ENCODE measurements at regions not wholly inside any gene's neighbourhood (a gene's known extent, or its start where the extent isn't known, plus 50 kb on each side); places are given as distances from the start of the nearest gene placed in this dataset.
"Not testable (repeated sequence)": the region's sequence is repeated elsewhere in the genome, so short reads cannot be mapped to it uniquely, and the experiment has no call there.

- not testable (repeated sequence) for DNase-seq (ENCODE audit: low read depth in 2 of 2)
These were observed 76.2 kb upstream of the RFLNA start for GRCh38 chr12:124218650-124219049.

GRCh38 chr12:124222368-124223245, 72.3 kb upstream of the RFLNA start:
- DNase-seq (ENCODE audit: low read depth in 2 of 2): no peak

DNA sequence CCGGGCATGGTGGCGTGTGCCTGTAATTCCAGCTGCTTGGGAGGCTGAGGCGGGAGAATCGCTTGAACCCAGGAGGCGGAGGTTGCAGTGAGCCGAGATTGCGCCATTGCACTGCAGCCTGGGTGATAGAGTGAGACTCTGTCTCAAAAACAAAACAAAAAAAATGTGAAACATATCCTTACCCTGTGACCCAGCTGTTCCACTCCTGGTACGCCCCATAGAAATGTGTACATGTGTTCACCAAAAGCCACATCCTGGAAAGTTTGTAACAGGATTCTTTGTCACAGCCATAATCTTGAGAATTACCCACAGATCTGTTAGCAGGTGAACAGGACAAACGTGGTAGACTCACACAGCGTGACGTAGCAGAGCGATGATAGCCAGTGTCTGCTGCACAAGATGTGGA, 71.2 kb upstream of the RFLNA start:
- peak; percentile 30 to 36 for DNase-seq (ENCODE audit: low read depth in 2 of 2)

- no peak for DNase-seq (ENCODE audit: low read depth in 2 of 2)
These were observed 70.3 kb upstream of the RFLNA start for GRCh38 chr12:124224535-124225110.

- DNase-seq (ENCODE audit: low read depth in 2 of 2): no peak
These were observed 69.2 kb upstream of the RFLNA start for GRCh38 chr12:124225730-124226129.

DNA sequence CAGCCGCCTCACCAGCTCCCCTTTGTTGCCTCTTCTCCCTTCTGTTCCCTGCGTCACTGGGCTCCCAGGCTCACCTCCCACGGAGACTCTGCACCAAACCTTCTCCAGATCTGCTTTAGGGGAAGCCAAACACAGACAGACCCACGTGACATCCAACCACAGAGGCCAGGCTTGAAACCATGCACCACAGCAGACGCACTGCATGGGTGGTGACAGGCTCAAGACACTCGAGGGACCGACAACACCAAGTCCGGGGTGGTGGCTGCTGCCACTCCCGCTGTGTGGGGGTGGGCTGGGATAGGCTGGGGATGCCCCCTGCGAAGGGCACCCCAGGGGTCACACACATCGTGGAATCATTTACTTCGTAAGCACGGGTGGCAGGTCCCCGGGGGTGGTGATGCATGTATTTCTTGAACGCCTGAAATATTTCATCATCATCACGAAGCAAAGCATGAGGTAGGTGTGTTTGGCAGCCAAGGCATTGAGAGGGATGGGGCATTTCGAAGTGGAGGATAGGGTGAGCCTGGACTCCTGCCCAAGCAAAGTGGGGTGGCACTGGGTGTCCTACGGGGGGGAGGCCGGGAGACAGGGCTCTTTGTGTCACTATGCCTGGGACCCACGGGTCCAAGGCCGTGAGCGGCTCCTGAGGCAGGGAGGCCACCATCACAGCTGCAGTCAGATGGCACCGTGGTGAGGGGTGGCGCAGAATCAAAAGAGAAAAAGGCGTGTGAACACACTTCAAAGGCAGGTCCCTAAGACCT, 66.8 kb upstream of the RFLNA start:
- no peak for DNase-seq (ENCODE audit: low read depth in 2 of 2)

GRCh38 chr12:124229520-124229919, 65.4 kb upstream of the RFLNA start:
- no peak for DNase-seq (ENCODE audit: low read depth in 2 of 2)

DNA sequence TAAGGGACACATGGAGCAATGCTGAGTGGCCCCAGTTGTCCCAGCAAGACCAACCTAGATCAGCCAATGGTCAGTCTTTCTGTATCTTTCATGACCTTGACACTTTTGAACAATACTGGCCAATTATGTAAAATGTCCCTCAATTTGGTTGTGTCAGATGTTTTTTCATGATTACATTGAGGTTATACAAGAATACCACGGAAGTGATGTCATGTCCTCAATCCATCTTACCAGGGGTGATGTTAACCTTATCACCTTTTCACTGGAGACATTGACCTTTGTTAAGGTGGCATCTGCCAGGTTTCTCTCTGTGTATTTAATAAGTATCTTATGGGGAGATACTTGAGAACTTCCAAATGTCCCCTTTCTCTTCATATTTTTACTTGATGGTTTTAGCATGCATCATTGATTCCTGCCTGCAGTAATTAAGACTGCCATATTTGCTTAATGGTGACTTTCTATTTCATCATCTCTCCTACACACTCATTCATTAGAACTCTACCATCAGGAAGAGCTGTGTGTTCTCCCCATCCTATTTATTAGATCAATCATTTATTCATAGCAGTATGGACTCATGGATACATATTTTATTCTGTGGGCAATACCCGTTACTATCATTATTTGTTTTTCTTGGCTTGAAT, 64.7 kb upstream of the RFLNA start:
- DNase-seq (ENCODE audit: low read depth in 2 of 2): no peak

DNA sequence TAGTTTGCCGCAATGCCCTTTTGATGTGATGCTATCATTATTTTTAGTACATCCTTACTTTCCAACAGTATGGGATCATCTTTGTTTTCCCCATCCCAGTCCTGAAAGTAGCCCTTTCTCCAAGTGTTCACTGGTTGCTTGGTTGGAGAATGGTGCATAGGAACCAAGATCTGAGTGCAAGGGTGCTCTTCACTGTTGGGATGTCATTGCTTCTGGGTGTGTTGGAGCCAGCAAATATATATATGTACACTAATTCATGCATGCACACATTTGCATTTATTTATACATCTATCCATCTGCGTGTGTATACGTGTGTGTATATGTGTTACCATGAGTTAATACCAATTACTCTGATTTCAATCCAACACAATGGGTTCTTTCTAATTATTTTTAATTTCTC, 64.1 kb upstream of the RFLNA start:
- DNase-seq (ENCODE audit: low read depth in 2 of 2): no peak

DNA sequence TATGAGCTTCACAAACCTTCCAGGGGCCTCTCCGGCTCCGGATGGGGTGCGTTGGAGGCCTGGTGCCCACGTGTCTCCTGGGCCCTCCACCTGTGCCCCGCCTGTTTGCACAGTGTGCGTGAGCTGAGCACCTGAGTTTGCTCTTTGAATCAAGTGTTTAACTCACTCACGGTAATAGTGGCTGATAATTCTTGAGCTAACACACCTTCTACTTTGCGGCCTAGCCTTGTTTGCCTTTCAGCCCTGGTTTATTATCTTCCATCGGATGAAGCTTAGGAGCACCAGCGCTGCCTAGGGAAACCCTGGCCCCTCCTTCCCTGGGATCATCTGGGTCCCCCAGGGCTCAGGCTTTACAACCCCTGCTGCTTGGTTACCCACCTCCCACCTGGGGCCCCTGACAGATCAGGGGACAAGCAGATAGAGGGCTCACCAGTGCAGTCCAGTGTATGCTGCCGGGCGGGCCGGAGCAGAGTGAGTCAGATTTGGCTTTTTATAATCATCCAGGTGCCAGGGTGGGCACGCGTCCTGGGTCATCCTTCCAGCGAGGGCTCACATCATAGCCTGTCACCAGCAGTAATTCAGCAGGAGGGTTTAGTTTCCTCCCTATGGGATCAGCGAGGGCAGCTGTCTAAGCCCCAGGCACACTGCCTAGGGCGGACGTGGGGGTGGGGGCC, 62.8 kb upstream of the RFLNA start:
- no peak for DNase-seq (ENCODE audit: low read depth in 2 of 2)

GRCh38 chr12:124232654-124232987, 62.3 kb upstream of the RFLNA start:
- DNase-seq (ENCODE audit: low read depth in 2 of 2): no peak

DNA sequence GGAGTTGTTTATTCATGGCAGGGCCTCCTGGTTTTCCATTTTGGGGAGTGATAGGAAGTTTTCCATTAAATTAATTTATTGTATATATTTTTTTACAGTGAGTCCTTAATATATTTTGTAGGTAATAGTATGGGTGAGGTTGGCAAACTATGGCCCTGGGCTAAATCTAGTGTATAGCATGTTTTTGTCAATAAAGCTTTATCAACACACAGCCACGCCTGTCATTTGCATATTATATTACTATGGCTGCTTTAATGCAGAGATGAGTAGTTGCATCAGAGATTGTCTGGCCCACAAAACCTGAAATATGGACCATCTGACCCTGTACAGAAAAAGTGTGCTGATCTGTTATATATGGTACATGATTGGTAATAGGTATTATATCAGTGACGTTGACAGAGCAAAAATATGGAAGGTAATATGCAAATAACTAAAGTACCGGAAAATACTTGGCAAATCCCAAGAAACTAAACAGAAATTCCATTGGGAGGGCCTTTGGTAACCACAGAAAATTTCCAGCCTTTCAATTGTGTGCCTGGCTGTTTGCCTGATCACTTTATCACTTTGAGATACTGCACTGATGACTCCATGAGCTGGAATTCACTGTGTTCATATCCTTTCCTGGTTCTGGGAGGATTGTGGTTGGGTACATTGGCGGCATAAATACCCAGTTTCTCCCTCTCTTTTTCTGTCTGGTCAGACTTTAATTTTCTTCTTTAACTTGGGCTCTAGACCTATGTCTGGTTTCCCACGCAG, 61.7 kb upstream of the RFLNA start:
- no peak for DNase-seq (ENCODE audit: low read depth in 2 of 2)

GRCh38 chr12:124233846-124234640, 60.9 kb upstream of the RFLNA start:
- DNase-seq (ENCODE audit: low read depth in 2 of 2): no peak

- no peak for DNase-seq (ENCODE audit: low read depth in 2 of 2)
These were observed 58.3 kb upstream of the RFLNA start for GRCh38 chr12:124236625-124237031.

- DNase-seq (ENCODE audit: low read depth in 2 of 2): no peak
These were observed 56.0 kb upstream of the RFLNA start for GRCh38 chr12:124238886-124239285.

DNA sequence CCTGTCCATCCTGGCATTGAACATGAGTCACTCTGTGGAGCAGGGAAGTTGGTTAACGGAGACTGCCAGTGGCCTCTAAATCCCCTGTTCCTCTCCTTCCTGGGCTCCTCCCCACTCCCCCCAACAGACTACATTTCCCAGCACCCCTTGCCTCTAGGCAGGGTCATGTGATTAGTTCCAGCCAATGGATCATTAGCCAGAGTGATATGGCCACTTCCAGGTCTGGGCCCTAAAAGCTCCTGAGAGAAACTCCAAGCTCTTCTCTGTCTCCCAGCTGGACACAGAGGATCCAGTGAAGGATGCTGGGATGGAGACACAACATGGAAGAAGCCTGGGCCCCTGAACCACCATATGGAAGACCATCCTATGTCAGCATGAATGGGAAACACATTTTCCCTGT, 54.4 kb upstream of the RFLNA start:
- DNase-seq (ENCODE audit: low read depth in 2 of 2): no peak

GRCh38 chr12:124241776-124242528, 52.9 kb upstream of the RFLNA start:
- no peak for DNase-seq (ENCODE audit: low read depth in 2 of 2)

DNA sequence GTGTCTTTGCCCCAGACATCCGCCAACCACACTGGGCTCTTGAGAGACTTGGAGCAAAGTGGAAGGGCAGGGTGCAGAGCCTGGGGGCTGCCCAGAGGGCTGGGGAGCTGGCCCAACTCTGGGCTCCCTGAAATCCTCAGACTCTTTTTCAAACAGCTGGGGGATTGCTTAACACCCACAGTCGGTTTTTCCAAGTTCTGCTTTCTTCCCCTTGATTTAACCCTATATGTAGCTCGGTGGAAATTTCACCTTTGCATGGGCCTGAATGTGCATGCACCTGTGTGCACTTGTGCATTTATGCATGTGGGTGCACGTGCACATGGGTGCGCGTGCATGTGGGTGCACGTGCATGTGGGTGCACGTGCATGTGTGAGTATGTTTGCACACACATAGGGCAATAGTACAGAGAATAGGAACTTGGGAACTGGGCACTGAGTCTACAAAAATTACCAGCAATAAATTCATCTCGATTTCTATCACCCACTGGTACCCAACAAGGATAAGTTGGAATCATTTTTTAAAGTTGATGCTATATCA, 52.3 kb upstream of the RFLNA start:
- DNase-seq (ENCODE audit: low read depth in 2 of 2): no peak

GRCh38 chr12:124243936-124244335, 51.0 kb upstream of the RFLNA start:
- DNase-seq (ENCODE audit: low read depth in 2 of 2): no peak
